ENCODE measurements at regions not wholly inside any gene's neighbourhood (a gene's known extent, or its start where the extent isn't known, plus 50 kb on each side); places are given as distances from the start of the nearest gene placed in this dataset.

GRCh38 chr11:130994043-130994442, 77.8 kb upstream of the SNX19 start:
- TF ChIP-seq CEBPZ (IDR thresholded peaks at IDR 0.05; ENCODE audit: low read depth, low read length) (no peak), REST (IDR thresholded peaks at IDR 0.05; ENCODE audit: low read depth, low read length) (no peak), E2F4 (IDR thresholded peaks at IDR 0.05; ENCODE audit: low read depth, low read length) (no peak), E2F8 (IDR thresholded peaks at IDR 0.05; ENCODE audit: low read depth, partially characterized antibody) (no peak), NFYB (IDR thresholded peaks at IDR 0.05; ENCODE audit: insufficient read depth, low read depth, low read length) (no peak), POLR2AphosphoS5 (IDR thresholded peaks at IDR 0.05; ENCODE audit: low read length) (no peak), CBFB (IDR thresholded peaks at IDR 0.05; ENCODE audit: low read depth) (no peak), TAF1 (IDR thresholded peaks at IDR 0.05; ENCODE audit: borderline replicate concordance, low read depth, low read length) (no peak), EZH2 (IDR thresholded peaks at IDR 0.05; ENCODE audit: borderline replicate concordance, control insufficient read depth, low read depth, low read length) (no peak), EP300 (IDR thresholded peaks at IDR 0.05; ENCODE audit: borderline replicate concordance in 1 of 2, control insufficient read depth in 1 of 2, low read depth in 2 of 2, low read length in 2 of 2) (no peak)

Data from GM12878 (cell line).